Uterus (tissue), 2 donors: ENCODE measurements at regions not wholly inside any gene's neighbourhood (a gene's known extent, or its start where the extent isn't known, plus 50 kb on each side); places are given as distances from the start of the nearest gene placed in this dataset.

ENCODE experiments used
- CTCF ChIP-seq, 4 experiments: fragments of 200-600 bp in 2 of 4; fragments of 450-650 bp in 2 of 4; sonication (generic) in 2 of 4; IDR thresholded peaks; one replicate each; pipeline ENCODE4 v1.5.1; 2016 to 2019; ENCODE audit warnings: antibody characterized with exemption in 4 of 4, mild to moderate bottlenecking in 2 of 4, moderate library complexity in 1 of 4
- POLR2A ChIP-seq, 2 donors: fragments of 450-650 bp; IDR thresholded peaks; one replicate each; pipeline ENCODE4 v1.6.1; 2016; ENCODE audit warnings: antibody characterized with exemption in 2 of 2, mild to moderate bottlenecking in 1 of 2, moderate library complexity in 1 of 2

GRCh38 chr4:100084892-100085291, 105.4 kb downstream of the DDIT4L start:
- TF ChIP-seq CTCF (IDR thresholded peaks at IDR 0.05), result no peak
- no peak for TF ChIP-seq POLR2A (IDR thresholded peaks at IDR 0.05)
